ENCODE measurements at regions not wholly inside any gene's neighbourhood (a gene's known extent, or its start where the extent isn't known, plus 50 kb on each side); places are given as distances from the start of the nearest gene placed in this dataset.

DNA sequence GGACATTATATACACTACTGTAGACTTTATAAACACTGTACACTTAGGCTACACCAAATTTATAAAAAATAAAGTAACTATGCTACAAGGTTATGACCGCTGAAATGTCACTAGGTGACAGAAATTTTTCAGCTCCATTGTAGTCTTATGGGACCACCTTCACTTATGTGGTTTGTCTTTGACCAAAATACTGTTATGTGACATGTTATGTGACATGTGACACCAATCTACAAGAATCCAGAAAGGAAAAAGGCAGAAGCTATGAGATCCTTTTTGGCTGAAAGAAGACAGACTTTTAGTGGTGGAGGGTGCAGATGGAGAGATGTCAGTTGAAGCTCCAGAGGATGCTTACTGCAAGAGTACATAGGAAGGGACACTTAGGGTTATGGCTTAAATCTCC is 1378.4 kb upstream of the TENM4 start:
- Histone ChIP-seq H3K27me3 (ENCODE audit: control insufficient read depth, insufficient read depth, low read length) (no peaks in the 10 kb centered on the region), H3K4me3 (ENCODE audit: low read length) (no peak overlapping the region), H3K4me1 (ENCODE audit: control insufficient read depth, low read depth, low read length) (peaks cover 4% of the 10 kb centered on the region), H3K27ac (ENCODE audit: low read length) (no peak overlapping the region), H3K9ac (ENCODE audit: low read length) (no peak overlapping the region), H3K36me3 (ENCODE audit: control insufficient read depth, low read depth, low read length) (no peaks in the 10 kb centered on the region), H3K9me3 (ENCODE audit: control insufficient read depth, low read depth, low read length) (no peaks in the 10 kb centered on the region)

DNA sequence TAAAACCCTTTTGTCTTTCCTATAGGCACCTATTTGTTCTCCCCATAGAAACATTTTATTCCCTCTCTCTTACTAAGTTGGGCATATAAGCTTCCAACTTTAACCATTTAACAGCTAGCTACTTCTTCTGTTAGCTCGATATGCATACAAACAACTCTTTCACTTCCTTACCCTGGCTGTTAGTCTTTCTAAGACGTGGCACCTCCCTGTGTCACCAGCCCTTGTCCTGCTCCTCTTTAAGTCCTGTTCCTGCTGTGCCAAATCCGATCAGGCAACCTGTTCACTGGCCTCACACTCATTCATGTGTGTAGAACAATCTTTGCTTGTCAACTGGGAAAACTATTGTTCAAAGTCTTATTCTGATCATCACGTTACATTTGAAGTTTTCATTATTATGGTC is 1376.1 kb upstream of the TENM4 start:
- no peak overlapping the region for H3K9ac ChIP-seq (ENCODE audit: low read length)
- H3K27me3 ChIP-seq (ENCODE audit: control insufficient read depth, insufficient read depth, low read length): no peaks in the 10 kb centered on the region
- no peaks in the 10 kb centered on the region for H3K36me3 ChIP-seq (ENCODE audit: control insufficient read depth, low read depth, low read length)
- no peaks in the 10 kb centered on the region for H3K9me3 ChIP-seq (ENCODE audit: control insufficient read depth, low read depth, low read length)
- H3K27ac ChIP-seq (ENCODE audit: low read length): no peak overlapping the region
- peaks cover 4% of the 10 kb centered on the region for H3K4me1 ChIP-seq (ENCODE audit: control insufficient read depth, low read depth, low read length)
- H3K4me3 ChIP-seq (ENCODE audit: low read length): no peak overlapping the region

DNA sequence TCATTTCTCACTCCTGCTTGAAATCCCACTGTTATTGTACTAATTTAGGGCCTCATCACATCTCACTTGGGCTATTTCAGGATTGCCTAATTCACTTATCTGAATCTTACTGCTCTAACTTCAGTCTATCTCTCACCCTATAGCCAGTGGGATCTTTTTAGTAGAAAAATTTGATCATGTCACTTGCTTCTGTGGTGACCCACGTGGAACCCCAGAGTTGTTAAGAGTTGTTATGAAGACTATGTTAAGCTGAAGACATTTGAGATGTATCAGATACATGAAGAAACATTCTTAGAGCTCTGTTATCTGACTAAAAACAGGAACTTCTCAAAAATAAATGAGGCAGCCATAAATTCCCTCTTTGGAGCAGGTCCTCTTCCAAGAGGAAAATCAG is 1375.6 kb upstream of the TENM4 start:
- H3K27me3 ChIP-seq (ENCODE audit: control insufficient read depth, insufficient read depth, low read length): no peaks in the 10 kb centered on the region
- no peak overlapping the region for H3K27ac ChIP-seq (ENCODE audit: low read length)
- peaks cover 4% of the 10 kb centered on the region for H3K4me1 ChIP-seq (ENCODE audit: control insufficient read depth, low read depth, low read length)
- H3K4me3 ChIP-seq (ENCODE audit: low read length): no peak overlapping the region
- no peak overlapping the region for H3K9ac ChIP-seq (ENCODE audit: low read length)
- no peaks in the 10 kb centered on the region for H3K9me3 ChIP-seq (ENCODE audit: control insufficient read depth, low read depth, low read length)
- no peaks in the 10 kb centered on the region for H3K36me3 ChIP-seq (ENCODE audit: control insufficient read depth, low read depth, low read length)

DNA sequence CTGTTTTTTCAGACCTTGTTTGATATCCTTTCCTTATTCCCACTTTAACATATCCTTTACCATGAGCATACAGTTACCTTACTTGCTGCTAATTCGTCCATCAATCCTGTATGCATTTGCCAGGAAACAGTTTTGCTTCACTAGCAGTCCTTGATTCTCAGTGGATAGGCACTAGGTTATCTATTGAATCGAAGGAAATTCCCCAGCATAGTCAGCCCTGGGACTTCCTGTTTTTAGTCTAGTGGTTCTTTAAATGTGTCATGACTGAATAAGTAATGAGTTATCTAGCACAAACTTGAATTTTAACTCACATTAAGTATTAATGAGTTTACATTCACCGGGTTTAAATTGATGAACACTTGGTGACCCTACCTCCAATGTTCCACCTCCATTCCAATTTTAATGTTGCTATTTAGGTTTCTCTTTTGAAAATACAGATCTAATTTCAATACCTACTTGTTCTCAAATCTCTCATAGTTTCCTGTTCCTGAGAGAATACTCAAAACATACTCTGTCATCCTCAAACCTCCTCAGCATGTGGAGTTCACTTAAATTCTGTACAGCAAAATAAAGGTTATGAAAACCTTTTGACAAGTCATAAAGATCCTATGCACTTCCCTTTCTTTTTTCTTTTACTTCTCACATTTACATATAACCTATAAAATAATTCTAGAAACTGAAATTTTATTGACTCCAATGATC is 1375.1 kb upstream of the TENM4 start:
- Histone ChIP-seq H3K36me3 (ENCODE audit: control insufficient read depth, low read depth, low read length) (no peaks in the 10 kb centered on the region), H3K9me3 (ENCODE audit: control insufficient read depth, low read depth, low read length) (no peaks in the 10 kb centered on the region), H3K4me3 (ENCODE audit: low read length) (no peak overlapping the region), H3K9ac (ENCODE audit: low read length) (no peak overlapping the region), H3K4me1 (ENCODE audit: control insufficient read depth, low read depth, low read length) (peaks cover 4% of the 10 kb centered on the region), H3K27me3 (ENCODE audit: control insufficient read depth, insufficient read depth, low read length) (no peaks in the 10 kb centered on the region), H3K27ac (ENCODE audit: low read length) (no peak overlapping the region)

DNA sequence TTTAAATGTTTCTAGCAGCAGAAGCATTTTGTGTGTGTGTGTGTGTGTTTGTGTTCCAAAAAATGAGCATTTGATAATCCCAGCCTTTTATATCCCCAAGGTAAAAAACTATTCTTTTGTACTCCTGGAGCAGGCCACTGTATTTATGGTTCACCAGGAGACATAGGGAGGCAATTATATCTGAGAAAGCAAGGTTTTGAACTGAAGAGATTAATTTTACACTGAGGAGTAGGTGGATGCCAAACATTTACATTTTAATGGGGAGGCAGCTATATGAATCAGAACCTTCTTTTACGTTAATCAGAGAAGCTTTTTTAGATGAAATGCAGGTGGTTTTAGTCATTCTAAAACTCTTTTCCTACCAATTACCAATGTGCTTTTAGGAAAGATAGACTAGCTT is 1374.0 kb upstream of the TENM4 start:
- H3K9ac ChIP-seq (ENCODE audit: low read length): no peak overlapping the region
- peak overlapping the region; percentile 5 for H3K4me3 ChIP-seq (ENCODE audit: low read length)

DNA sequence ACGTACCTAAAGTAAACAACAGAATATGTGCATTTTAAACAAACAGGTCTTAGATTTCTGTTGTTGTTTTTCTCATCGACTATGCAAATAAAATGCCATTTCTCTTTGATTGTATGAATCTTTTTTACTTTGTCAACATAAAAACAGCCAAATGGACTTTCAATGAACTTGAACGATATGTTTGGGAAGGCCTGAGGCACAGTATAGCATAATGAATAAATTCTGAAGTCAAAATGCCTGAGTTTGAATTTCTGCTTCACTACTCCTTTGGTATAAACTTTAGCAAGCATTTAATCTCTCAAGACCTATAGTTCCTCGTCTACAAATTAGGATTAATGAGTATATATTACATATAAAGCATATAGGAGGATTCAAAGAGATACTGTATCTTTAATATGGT is 1369.9 kb upstream of the TENM4 start:
- Histone ChIP-seq H3K27ac (ENCODE audit: low read length) (no peak overlapping the region), H3K9ac (ENCODE audit: low read length) (no peak overlapping the region), H3K36me3 (ENCODE audit: control insufficient read depth, low read depth, low read length) (no peaks in the 10 kb centered on the region), H3K4me3 (ENCODE audit: low read length) (no peak overlapping the region), H3K9me3 (ENCODE audit: control insufficient read depth, low read depth, low read length) (no peaks in the 10 kb centered on the region), H3K27me3 (ENCODE audit: control insufficient read depth, insufficient read depth, low read length) (no peaks in the 10 kb centered on the region), H3K4me1 (ENCODE audit: control insufficient read depth, low read depth, low read length) (peaks cover 2% of the 10 kb centered on the region)

More for the DNA sequence above, 1374.0 kb upstream of the TENM4 start:
- Histone ChIP-seq H3K27me3 (ENCODE audit: control insufficient read depth, insufficient read depth, low read length) (no peaks in the 10 kb centered on the region), H3K27ac (ENCODE audit: low read length) (no peak overlapping the region), H3K9me3 (ENCODE audit: control insufficient read depth, low read depth, low read length) (no peaks in the 10 kb centered on the region), H3K4me1 (ENCODE audit: control insufficient read depth, low read depth, low read length) (peaks cover 4% of the 10 kb centered on the region), H3K36me3 (ENCODE audit: control insufficient read depth, low read depth, low read length) (no peaks in the 10 kb centered on the region)

DNA sequence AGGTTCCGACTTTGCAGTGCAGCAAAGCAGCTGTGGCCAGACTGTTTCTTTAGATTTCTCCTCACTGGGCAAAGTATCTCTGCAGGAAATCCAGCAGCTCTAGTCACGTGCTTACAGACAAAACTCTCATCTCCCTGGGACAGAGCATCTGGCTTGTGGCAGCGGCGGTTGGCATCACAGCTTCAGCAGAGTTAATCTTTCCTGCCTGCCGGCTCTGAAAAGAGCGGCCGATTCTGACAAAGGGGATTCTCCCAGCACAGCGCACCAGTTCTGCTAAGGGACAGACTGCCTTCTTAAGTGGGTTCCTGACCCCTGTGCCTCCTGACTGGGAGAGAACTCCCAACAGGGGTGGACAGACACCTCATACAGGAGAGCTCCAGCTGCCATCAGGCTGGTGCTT is 1357.3 kb upstream of the TENM4 start:
- no peaks in the 10 kb centered on the region for H3K4me1 ChIP-seq (ENCODE audit: control insufficient read depth, low read depth, low read length)
- H3K36me3 ChIP-seq (ENCODE audit: control insufficient read depth, low read depth, low read length): no peaks in the 10 kb centered on the region
- no peak overlapping the region for H3K4me3 ChIP-seq (ENCODE audit: low read length)
- H3K9me3 ChIP-seq (ENCODE audit: control insufficient read depth, low read depth, low read length): no peaks in the 10 kb centered on the region
- H3K27ac ChIP-seq (ENCODE audit: low read length): no peak overlapping the region
- no peak overlapping the region for H3K9ac ChIP-seq (ENCODE audit: low read length)
- no peaks in the 10 kb centered on the region for H3K27me3 ChIP-seq (ENCODE audit: control insufficient read depth, insufficient read depth, low read length)

DNA sequence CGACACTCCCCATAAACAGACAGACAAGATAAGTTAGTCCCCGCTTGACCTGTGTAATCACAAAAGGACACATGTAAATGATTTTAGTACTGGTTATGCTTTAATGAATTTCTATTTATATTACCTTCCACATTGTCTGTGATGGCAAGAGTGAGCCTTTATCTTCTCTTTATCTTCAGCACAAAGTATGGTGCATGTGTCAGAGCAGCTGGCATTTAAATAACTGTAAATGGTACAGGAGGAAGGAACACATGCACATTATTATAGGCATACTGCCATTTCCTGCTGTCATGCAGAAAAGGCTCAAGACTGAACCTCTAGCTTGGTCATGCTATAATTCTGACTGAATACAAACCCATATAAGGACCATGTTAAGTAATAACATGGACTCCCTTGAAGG is 1342.7 kb upstream of the TENM4 start:
- no peaks in the 10 kb centered on the region for H3K36me3 ChIP-seq (ENCODE audit: control insufficient read depth, low read depth, low read length)
- H3K27ac ChIP-seq (ENCODE audit: low read length): no peak overlapping the region
- H3K4me1 ChIP-seq (ENCODE audit: control insufficient read depth, low read depth, low read length): peaks cover 30% of the 10 kb centered on the region

DNA sequence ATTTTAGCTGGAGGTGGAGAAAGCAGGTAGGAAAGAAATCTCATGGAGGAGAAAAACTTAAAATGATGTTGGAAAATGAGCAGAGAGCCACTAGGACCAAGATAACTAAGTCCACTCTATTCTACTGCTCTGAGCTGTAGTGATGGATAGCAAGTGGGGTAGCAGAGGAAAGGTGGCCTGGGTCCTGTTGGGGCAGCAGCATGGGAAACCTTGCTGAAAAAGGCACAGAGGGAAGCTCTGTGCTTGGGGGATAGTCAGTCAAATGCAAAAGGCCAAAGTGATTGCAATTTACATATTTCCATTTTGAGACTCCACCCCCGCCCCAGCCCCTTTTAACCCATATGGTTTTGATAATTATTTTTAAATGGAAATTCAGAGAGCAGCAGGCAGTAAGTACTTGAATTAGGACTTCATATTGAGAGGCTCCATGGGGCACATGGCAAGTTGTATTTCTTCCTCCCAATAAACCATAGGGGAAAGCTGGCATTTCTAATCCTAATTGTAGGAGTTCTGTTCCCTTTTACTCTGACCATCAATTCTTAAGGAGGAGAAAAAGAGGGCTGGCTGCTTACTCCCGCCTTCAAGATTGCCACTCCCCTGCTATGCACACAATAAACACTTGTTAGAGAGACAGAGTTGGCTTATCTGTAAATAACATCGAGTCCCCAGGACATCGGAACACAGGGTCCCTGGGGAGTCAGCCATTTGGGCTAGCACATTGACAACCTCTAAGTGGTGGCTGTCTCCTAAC is 1341.5 kb upstream of the TENM4 start:
- no peak overlapping the region for H3K9ac ChIP-seq (ENCODE audit: low read length)
- peak overlapping the region; percentile 19 for H3K4me3 ChIP-seq (ENCODE audit: low read length)
- no peak overlapping the region for H3K27ac ChIP-seq (ENCODE audit: low read length)
- H3K9me3 ChIP-seq (ENCODE audit: control insufficient read depth, low read depth, low read length): no peaks in the 10 kb centered on the region
- peaks cover 37% of the 10 kb centered on the region for H3K4me1 ChIP-seq (ENCODE audit: control insufficient read depth, low read depth, low read length)
- H3K36me3 ChIP-seq (ENCODE audit: control insufficient read depth, low read depth, low read length): no peaks in the 10 kb centered on the region
- H3K27me3 ChIP-seq (ENCODE audit: control insufficient read depth, insufficient read depth, low read length): no peaks in the 10 kb centered on the region

More for the DNA sequence above, 1342.7 kb upstream of the TENM4 start:
- Histone ChIP-seq H3K9ac (ENCODE audit: low read length) (no peak overlapping the region), H3K27me3 (ENCODE audit: control insufficient read depth, insufficient read depth, low read length) (no peaks in the 10 kb centered on the region), H3K4me3 (ENCODE audit: low read length) (no peak overlapping the region), H3K9me3 (ENCODE audit: control insufficient read depth, low read depth, low read length) (no peaks in the 10 kb centered on the region)

DNA sequence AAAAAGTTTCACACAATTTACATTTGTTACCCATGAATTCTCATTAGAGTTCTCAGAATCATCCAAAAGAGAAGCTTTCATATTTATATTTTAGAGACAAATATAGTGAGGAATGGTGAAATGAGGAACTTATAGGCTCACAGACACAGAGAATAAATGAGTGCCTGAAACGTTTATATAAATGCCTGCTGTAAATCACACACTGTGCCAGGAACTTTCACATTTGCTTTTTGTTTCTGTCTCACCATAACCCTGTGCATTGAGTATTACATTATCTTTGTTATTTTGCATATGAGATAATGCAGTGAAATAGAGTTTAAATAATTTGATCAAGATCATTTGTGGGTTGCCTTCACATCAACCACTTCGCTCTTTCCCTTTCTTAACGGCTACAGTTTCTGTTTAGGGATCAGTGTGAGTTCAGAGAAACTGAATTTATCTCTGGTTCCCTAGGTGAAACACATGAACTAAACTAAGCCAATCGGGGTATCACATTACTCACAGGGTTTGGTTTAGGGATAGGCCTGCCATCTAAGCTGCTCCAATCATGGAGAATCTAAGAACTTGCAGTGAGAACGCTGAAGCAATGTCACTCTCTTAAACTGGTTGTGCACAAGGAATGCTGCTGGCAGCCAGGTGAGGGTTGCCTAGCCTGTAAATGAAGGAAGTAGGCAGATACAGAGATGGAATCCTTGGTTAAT is 1339.2 kb upstream of the TENM4 start:
- Histone ChIP-seq H3K9ac (ENCODE audit: low read length) (no peak overlapping the region), H3K9me3 (ENCODE audit: control insufficient read depth, low read depth, low read length) (no peaks in the 10 kb centered on the region), H3K27ac (ENCODE audit: low read length) (no peak overlapping the region), H3K4me1 (ENCODE audit: control insufficient read depth, low read depth, low read length) (peaks cover 37% of the 10 kb centered on the region), H3K36me3 (ENCODE audit: control insufficient read depth, low read depth, low read length) (no peaks in the 10 kb centered on the region), H3K4me3 (ENCODE audit: low read length) (no peak overlapping the region), H3K27me3 (ENCODE audit: control insufficient read depth, insufficient read depth, low read length) (no peaks in the 10 kb centered on the region)

DNA sequence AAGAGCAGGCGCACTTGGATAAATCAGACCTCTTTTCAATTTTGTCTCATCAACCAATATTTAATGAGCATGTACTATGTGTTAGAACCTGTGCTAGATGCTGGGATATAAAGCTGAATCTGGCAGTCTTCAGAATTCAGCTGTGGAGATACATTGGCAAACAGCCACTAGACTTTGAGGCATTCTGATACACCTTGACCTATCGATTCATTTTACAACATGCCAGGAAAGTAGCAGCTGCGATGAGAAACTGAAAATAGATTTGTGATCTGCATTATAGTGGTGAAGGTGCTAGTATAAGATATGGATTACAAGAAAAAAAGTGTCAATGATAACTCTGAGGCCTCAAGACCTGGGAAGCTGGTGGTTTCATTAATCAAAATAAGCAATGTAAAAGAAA is 1338.1 kb upstream of the TENM4 start:
- H3K9ac ChIP-seq (ENCODE audit: low read length): no peak overlapping the region
- no peaks in the 10 kb centered on the region for H3K9me3 ChIP-seq (ENCODE audit: control insufficient read depth, low read depth, low read length)
- no peak overlapping the region for H3K27ac ChIP-seq (ENCODE audit: low read length)
- no peaks in the 10 kb centered on the region for H3K36me3 ChIP-seq (ENCODE audit: control insufficient read depth, low read depth, low read length)
- peaks cover 37% of the 10 kb centered on the region for H3K4me1 ChIP-seq (ENCODE audit: control insufficient read depth, low read depth, low read length)
- H3K4me3 ChIP-seq (ENCODE audit: low read length): no peak overlapping the region
- no peaks in the 10 kb centered on the region for H3K27me3 ChIP-seq (ENCODE audit: control insufficient read depth, insufficient read depth, low read length)
